B cell (primary cell): ENCODE measurements at regions not wholly inside any gene's neighbourhood (a gene's known extent, or its start where the extent isn't known, plus 50 kb on each side); places are given as distances from the start of the nearest gene placed in this dataset.

Experiments
- ATAC-seq: fragments of 200-7000 bp; cut with Tn5 transposase; one replicate; pipeline ENCODE4 v1.10.0; 2021; ENCODE audit warnings: low read depth, mild to moderate bottlenecking, moderate number of reproducible peaks, moderate library complexity
- CTCF ChIA-PET: fragments of 350-600 bp; sonication (Branson Sonifier 250); formaldehyde crosslinking; loops from one replicate; lab custom pipeline; 2021; ENCODE audit warnings: antibody characterized with exemption, inconsistent platforms; lab: Charles Lee
- POLR2A ChIA-PET: fragments of 350-600 bp; sonication (Branson Sonifier 250); formaldehyde crosslinking; loops from one replicate; lab custom pipeline; 2021; ENCODE audit warnings: antibody characterized with exemption; lab: Charles Lee
- DNase-seq: peaks from one replicate; pipeline ENCODE4 v3.0.0; 2013
- H2AFZ ChIP-seq: 2 replicates; pipeline ENCODE4 v1.6.1; 2012; ENCODE audit warnings: mild to moderate bottlenecking, low read depth, low read length; ENCODE audit not compliant: insufficient read depth, poor library complexity, severe bottlenecking
- H3K27ac ChIP-seq, 2 donors: 1 replicate in 1 of 2; 2 replicates in 1 of 2; pipeline ENCODE4 v1.5.1; 2012 to 2013; ENCODE audit warnings: low read length in 2 of 2, mild to moderate bottlenecking in 2 of 2, moderate library complexity in 1 of 2
- H3K27me3 ChIP-seq, 4 experiments: fragments of 200-600 bp in 1 of 4; sonication (generic) in 1 of 4; replicated peaks in 1 of 4; 1 replicate in 2 of 4; 2 replicates in 2 of 4; pipeline versions ENCODE4 v1.6.1 to v1.7.0; 2013 to 2016; ENCODE audit warnings: low read length in 3 of 4, mild to moderate bottlenecking in 2 of 4, mixed read lengths in 1 of 4, moderate library complexity in 1 of 4; ENCODE audit not compliant: insufficient read depth in 4 of 4, control insufficient read depth in 3 of 4; ENCODE audit errors: control extremely low read depth in 1 of 4
- H3K36me3 ChIP-seq, 2 experiments: replicated peaks in 1 of 2; 1 replicate in 1 of 2; 2 replicates in 1 of 2; pipeline versions ENCODE4 v1.6.1 to v1.7.1; 2013; ENCODE audit warnings: low read length in 1 of 2; ENCODE audit not compliant: insufficient read depth in 2 of 2, control insufficient read depth in 1 of 2; ENCODE audit errors: control extremely low read depth in 1 of 2, extremely low read depth in 1 of 2
- H3K4me1 ChIP-seq, 2 donors: fragments of 200-600 bp in 1 of 2; sonication (generic) in 1 of 2; 1 replicate in 1 of 2; 2 replicates in 1 of 2; pipeline versions ENCODE4 v1.5.1 to v1.6.1; 2013 to 2017; ENCODE audit warnings: low read length in 2 of 2; ENCODE audit not compliant: control insufficient read depth in 2 of 2, insufficient read depth in 2 of 2
- H3K4me2 ChIP-seq: replicated peaks from 2 replicates; pipeline ENCODE3; 2012; ENCODE audit warnings: mild to moderate bottlenecking, low read depth, low read length; ENCODE audit not compliant: poor library complexity, severe bottlenecking
- H3K4me3 ChIP-seq, 5 experiments: fragments of 200-600 bp in 1 of 5; sonication (generic) in 1 of 5; 1 replicate in 3 of 5; 2 replicates in 2 of 5; pipeline versions ENCODE4 v1.5.1 to v1.7.0; 2011 to 2016; ENCODE audit warnings: low read length in 4 of 5, mild to moderate bottlenecking in 4 of 5, low read depth in 2 of 5, control low read depth in 1 of 5, moderate library complexity in 1 of 5; ENCODE audit not compliant: insufficient read depth in 1 of 5; ENCODE audit errors: control extremely low read depth in 1 of 5, extremely low read depth in 1 of 5
- H3K79me2 ChIP-seq: fragments of 200-600 bp; sonication (generic); one replicate; pipeline ENCODE4 v1.6.0; 2016; ENCODE audit warnings: low read length; ENCODE audit not compliant: control insufficient read depth, insufficient read depth
- H3K9ac ChIP-seq: fragments of 200-600 bp; sonication (generic); 2 replicates; pipeline ENCODE4 v1.6.1; 2017; ENCODE audit warnings: mild to moderate bottlenecking, low read length, moderate library complexity
- H3K9me3 ChIP-seq, 3 donors: one replicate each; pipeline versions ENCODE4 v1.6.1 to v1.7.1; 2013; ENCODE audit warnings: low read length in 2 of 3; ENCODE audit not compliant: control insufficient read depth in 2 of 3, insufficient read depth in 1 of 3; ENCODE audit errors: control extremely low read depth in 1 of 3
- H4K20me1 ChIP-seq: 2 replicates; pipeline ENCODE4 v1.6.0; 2012; ENCODE audit warnings: mild to moderate bottlenecking, low read length; ENCODE audit not compliant: insufficient read depth, control insufficient read depth, poor library complexity, severe bottlenecking
- H3K27ac Mint-ChIP-seq: one replicate; pipeline ENCODE4 v1.8.0; 2021; ENCODE audit warnings: mixed read lengths
- H3K27me3 Mint-ChIP-seq: one replicate; pipeline ENCODE4 v1.8.0; 2021; ENCODE audit warnings: mixed read lengths
- H3K4me1 Mint-ChIP-seq: one replicate; pipeline ENCODE4 v1.8.0; 2021; ENCODE audit warnings: mixed read lengths
- H3K4me3 Mint-ChIP-seq: one replicate; pipeline ENCODE4 v1.8.0; 2021; ENCODE audit warnings: mixed read lengths
- H3K9me3 Mint-ChIP-seq: one replicate; pipeline ENCODE4 v1.8.0; 2022; ENCODE audit warnings: mixed read lengths; ENCODE audit not compliant: insufficient read depth
- EZH2 ChIP-seq: IDR thresholded peaks from 2 replicates; pipeline ENCODE4 v1.6.1; 2012; ENCODE audit warnings: borderline replicate concordance, low read depth, mild to moderate bottlenecking, moderate library complexity, low read length; ENCODE audit not compliant: insufficient read depth, poor library complexity, severe bottlenecking
- WGBS: methylation state at CpG from one replicate; pipeline ENCODE4 v1.1.5; 2013; ENCODE audit warnings: missing lambda C conversion rate; ENCODE audit not compliant: insufficient coverage; 5-methylcytosine and 5-hydroxymethylcytosine counted together
- intact Hi-C: fragments of 100-400 bp; cut with micrococcal nuclease; formaldehyde crosslinking; loops from one replicate; pipeline ENCODE4 v1.10.0; 2022
- TF ChIP-seq, protein P1 (sequence below): fragments of 200-600 bp; IDR thresholded peaks from one replicate; pipeline ENCODE4 v1.8.0; 2022; ENCODE audit warnings: antibody characterized with exemption, mild to moderate bottlenecking

DNA sequence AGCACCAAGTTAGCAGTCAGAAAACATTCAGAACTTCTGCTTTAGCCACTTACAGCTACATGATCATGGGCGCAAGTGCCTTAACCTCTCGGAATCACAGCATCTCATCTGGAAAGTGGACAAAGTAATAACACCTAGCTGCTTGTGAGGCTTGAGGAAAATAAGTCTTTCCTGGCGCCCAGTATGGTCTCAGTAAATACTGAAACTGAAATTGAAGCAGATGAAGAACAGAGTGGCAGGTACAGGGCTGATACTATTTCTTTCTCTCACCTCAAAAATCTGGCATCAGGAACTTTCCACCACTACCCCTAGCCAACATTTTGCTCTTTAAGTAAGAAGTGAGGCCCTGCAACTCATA lies 129.7 kb upstream of the FUT8 start:
- intact Hi-C loops = no loop called here

DNA sequence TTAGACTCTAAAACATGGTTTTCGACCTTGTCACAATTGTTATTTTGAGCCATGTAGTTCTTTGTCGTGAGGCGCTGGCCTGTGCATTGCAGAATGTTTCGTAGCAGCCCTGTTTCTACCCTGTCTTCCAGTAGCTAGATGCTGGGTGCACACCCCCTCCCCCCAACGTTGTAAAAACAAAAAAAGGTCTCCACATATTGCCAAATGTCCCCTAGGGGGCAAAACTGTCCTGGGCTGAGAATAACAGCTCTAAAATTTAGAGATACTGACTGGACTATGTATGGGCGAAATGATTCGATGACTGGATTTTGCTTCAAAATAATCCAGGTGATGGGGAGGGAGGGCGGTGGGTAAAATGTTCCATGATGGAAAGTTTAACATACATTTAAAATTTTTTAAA lies 126.1 kb upstream of the FUT8 start:
- H3K27me3 Mint-ChIP-seq = no peaks in the 10 kb centered on the region
- Histone ChIP-seq H3K4me1 (peaks cover 74 to 87% of the 10 kb centered on the region in 2 donors), H3K4me3 (no peak overlapping the region), H3K27ac (peak overlapping the region; percentile 89 to 95), H3K79me2 (peaks cover 44% of the 10 kb centered on the region), H3K9ac (no peak overlapping the region), H4K20me1 (no peaks in the 10 kb centered on the region), H3K27me3 (no peaks in the 10 kb centered on the region), H2AFZ (no peak overlapping the region), H3K4me2 (peak overlapping the region; percentile 71), H3K36me3 (no peaks in the 10 kb centered on the region), H3K9me3 (peaks cover 0 to 3% (median 0%) of the 10 kb centered on the region in 3 donors)
- DNase-seq (peak; percentile 77), ATAC-seq (peak; percentile 32)
- WGBS = 83% methylated on average over 1 of the region's 8 CpGs
- CTCF ChIA-PET = interaction anchor here (0.6 to 8.9 kb wide), 32 partner anchors 10 to 782 kb away, joined by 3 to 153 read pairs (median 6); partner anchors contain the start of gene FUT8
- H3K4me3 Mint-ChIP-seq = peak overlapping the region; percentile 9
- peaks cover 84% of the 10 kb centered on the region for H3K4me1 Mint-ChIP-seq
- intact Hi-C loops = loop anchor here (1.0 to 5.0 kb wide), 4 partner anchors 16 to 536 kb away; no protein-coding TSS in a partner anchor
- peak overlapping the region; percentile 95 for H3K27ac Mint-ChIP-seq
- peaks cover 3% of the 10 kb centered on the region for H3K9me3 Mint-ChIP-seq
- no peak for TF ChIP-seq EZH2
- TF ChIP-seq, protein P1, sequence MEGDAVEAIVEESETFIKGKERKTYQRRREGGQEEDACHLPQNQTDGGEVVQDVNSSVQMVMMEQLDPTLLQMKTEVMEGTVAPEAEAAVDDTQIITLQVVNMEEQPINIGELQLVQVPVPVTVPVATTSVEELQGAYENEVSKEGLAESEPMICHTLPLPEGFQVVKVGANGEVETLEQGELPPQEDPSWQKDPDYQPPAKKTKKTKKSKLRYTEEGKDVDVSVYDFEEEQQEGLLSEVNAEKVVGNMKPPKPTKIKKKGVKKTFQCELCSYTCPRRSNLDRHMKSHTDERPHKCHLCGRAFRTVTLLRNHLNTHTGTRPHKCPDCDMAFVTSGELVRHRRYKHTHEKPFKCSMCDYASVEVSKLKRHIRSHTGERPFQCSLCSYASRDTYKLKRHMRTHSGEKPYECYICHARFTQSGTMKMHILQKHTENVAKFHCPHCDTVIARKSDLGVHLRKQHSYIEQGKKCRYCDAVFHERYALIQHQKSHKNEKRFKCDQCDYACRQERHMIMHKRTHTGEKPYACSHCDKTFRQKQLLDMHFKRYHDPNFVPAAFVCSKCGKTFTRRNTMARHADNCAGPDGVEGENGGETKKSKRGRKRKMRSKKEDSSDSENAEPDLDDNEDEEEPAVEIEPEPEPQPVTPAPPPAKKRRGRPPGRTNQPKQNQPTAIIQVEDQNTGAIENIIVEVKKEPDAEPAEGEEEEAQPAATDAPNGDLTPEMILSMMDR = peak; percentile 67
- POLR2A ChIA-PET = interaction anchor here (1.0 to 2.9 kb wide), 8 partner anchors 15 to 126 kb away, joined by 3 to 51 read pairs (median 8); partner anchors contain the start of gene FUT8

More for the DNA sequence above, 129.7 kb upstream of the FUT8 start:
- no peaks in the 10 kb centered on the region for H3K9me3 Mint-ChIP-seq
- Histone ChIP-seq H4K20me1 (no peaks in the 10 kb centered on the region), H3K27me3 (no peaks in the 10 kb centered on the region), H3K27ac (peak overlapping the region; percentile 60 to 83), H3K36me3 (no peaks in the 10 kb centered on the region), H3K4me2 (peak overlapping the region; percentile 84), H3K9ac (peak overlapping the region; percentile 62), H3K9me3 (peaks cover 0 to 6% (median 0%) of the 10 kb centered on the region in 3 donors), H2AFZ (peak overlapping the region; percentile 80), H3K4me3 (peak overlapping the region in 3 of 5 experiments; percentile 32 to 54 (median 44)), H3K4me1 (peaks cover 54% of the 10 kb centered on the region in 2 donors), H3K79me2 (peaks cover 44% of the 10 kb centered on the region)
- ATAC-seq = no peak
- TF ChIP-seq EZH2 = no peak
- TF ChIP-seq, protein P1 = no peak
- ChIA-PET POLR2A (interaction anchor here (1.1 to 2.0 kb wide), 3 partner anchors 36 to 129 kb away, joined by 3 to 11 read pairs (median 4); no protein-coding TSS in a partner anchor), CTCF (interaction anchor here (1.0 to 8.9 kb wide), 10 partner anchors 10 to 541 kb away, joined by 3 to 75 read pairs (median 6); partner anchors contain the start of gene FUT8)
- peaks cover 60% of the 10 kb centered on the region for H3K4me1 Mint-ChIP-seq
- peak; percentile 40 for DNase-seq
- no peaks in the 10 kb centered on the region for H3K27me3 Mint-ChIP-seq
- peak overlapping the region; percentile 91 for H3K27ac Mint-ChIP-seq
- H3K4me3 Mint-ChIP-seq = peak overlapping the region; percentile 85
- 60% methylated on average over 2 of the region's 3 CpGs for WGBS
